H1 (cell line): ENCODE measurements at regions not wholly inside any gene's neighbourhood (a gene's known extent, or its start where the extent isn't known, plus 50 kb on each side); places are given as distances from the start of the nearest gene placed in this dataset.

Source experiments
- CTCF ChIA-PET: fragments of 300-600 bp; sonication (Branson Sonifier 250); formaldehyde crosslinking; loops from one replicate; lab custom pipeline; 2021; ENCODE audit not compliant: partially characterized antibody; lab: Charles Lee
- POLR2A ChIA-PET: fragments of 300-600 bp; sonication (Branson Sonifier 250); formaldehyde crosslinking; loops from one replicate; lab custom pipeline; 2021; ENCODE audit warnings: inconsistent platforms; ENCODE audit not compliant: partially characterized antibody; lab: Charles Lee
- DNase-seq, 2 experiments: peaks; one replicate each; pipeline versions ENCODE4 v3.0.0 to v3.0.0-alpha.2; 2010 to 2022; ENCODE audit warnings: low spot score in 2 of 2, low read depth in 1 of 2, mixed read lengths in 1 of 2
- FAIRE-seq: peaks from 2 replicates; lab custom pipeline; 2011; peaks lifted over from hg19 to GRCh38; lab: Jason Lieb, UNC
- H2AFZ ChIP-seq: 2 replicates; pipeline ENCODE4 v1.8.1; 2012; ENCODE audit warnings: low read length, inconsistent platforms
- H2AK5ac ChIP-seq: 2 replicates; pipeline ENCODE4 v1.6.1; 2013; ENCODE audit warnings: low read depth, low read length
- H2BK120ac ChIP-seq: replicated peaks from 2 replicates; pipeline ENCODE3; 2013; ENCODE audit warnings: low read depth, low read length, inconsistent platforms
- H2BK12ac ChIP-seq: 2 replicates; pipeline ENCODE4 v1.6.1; 2013; ENCODE audit warnings: low read depth, low read length
- H2BK15ac ChIP-seq: 2 replicates; pipeline ENCODE4 v1.6.1; 2013; ENCODE audit warnings: low read length
- H2BK20ac ChIP-seq: 2 replicates; pipeline ENCODE4 v1.6.1; 2013; ENCODE audit warnings: low read length
- H2BK5ac ChIP-seq: 2 replicates; pipeline ENCODE4 v1.6.1; 2013; ENCODE audit warnings: low read depth, low read length
- H3K14ac ChIP-seq: 2 replicates; pipeline ENCODE4 v1.6.1; 2013; ENCODE audit warnings: inconsistent platforms; ENCODE audit not compliant: insufficient read length
- H3K18ac ChIP-seq: 2 replicates; pipeline ENCODE4 v1.6.1; 2013; ENCODE audit warnings: low read length; ENCODE audit errors: extremely low read depth
- H3K23ac ChIP-seq: 2 replicates; pipeline ENCODE4 v1.6.1; 2013; ENCODE audit warnings: inconsistent platforms; ENCODE audit not compliant: insufficient read length
- H3K23me2 ChIP-seq: 2 replicates; pipeline ENCODE4 v1.6.1; 2013; ENCODE audit warnings: low read depth, low read length
- H3K27ac ChIP-seq: 2 replicates; pipeline ENCODE4 v1.6.1; 2011; ENCODE audit warnings: low read depth, low read length, inconsistent platforms
- H3K27me3 ChIP-seq, 4 experiments: replicated peaks in 1 of 4; 1 replicate in 1 of 4; 2 replicates in 3 of 4; pipeline versions ENCODE4 v1.6.1 to v1.8.1; 2011 to 2013; ENCODE audit warnings: low read length in 3 of 4, mild to moderate bottlenecking in 3 of 4, inconsistent platforms in 2 of 4, mixed read lengths in 2 of 4, moderate library complexity in 1 of 4; ENCODE audit not compliant: control insufficient read depth in 3 of 4, insufficient read depth in 3 of 4; ENCODE audit errors: extremely low read depth in 1 of 4
- H3K36me3 ChIP-seq, 4 experiments: 2 replicates each; pipeline versions ENCODE4 v1.6.1 to v1.8.1; 2011 to 2013; ENCODE audit warnings: mild to moderate bottlenecking in 4 of 4, low read length in 3 of 4, moderate library complexity in 2 of 4, control low read depth in 1 of 4, inconsistent platforms in 1 of 4; ENCODE audit not compliant: insufficient read depth in 4 of 4, control insufficient read depth in 2 of 4
- H3K4ac ChIP-seq: replicated peaks from 2 replicates; pipeline ENCODE3; 2013; ENCODE audit warnings: low read length, low read depth, mixed read lengths, inconsistent platforms; ENCODE audit not compliant: insufficient read length
- H3K4me1 ChIP-seq, 4 experiments: replicated peaks in 1 of 4; 1 replicate in 1 of 4; 2 replicates in 3 of 4; pipeline versions ENCODE4 v1.6.1 to v1.8.1; 2011 to 2013; ENCODE audit warnings: low read length in 3 of 4, inconsistent platforms in 2 of 4, mixed read lengths in 1 of 4; ENCODE audit not compliant: insufficient read depth in 4 of 4, control insufficient read depth in 3 of 4
- H3K4me2 ChIP-seq, 2 experiments: 2 replicates each; pipeline versions ENCODE4 v1.6.1 to v1.8.1; 2011 to 2013; ENCODE audit warnings: low read depth in 2 of 2, low read length in 2 of 2, control low read depth in 1 of 2, inconsistent platforms in 1 of 2, mild to moderate bottlenecking in 1 of 2; ENCODE audit not compliant: insufficient read depth in 1 of 2
- H3K4me3 ChIP-seq, 4 experiments: fragments of 200-600, 300-600 bp in 1 of 4; sonication (generic), shearing (Covaris generic), sonication (Bioruptor Twin) in 1 of 4; 2 replicates each; pipeline versions ENCODE4 v1.5.1 to v1.8.1; 2011 to 2016; ENCODE audit warnings: low read length in 4 of 4, low read depth in 3 of 4, control low read depth in 2 of 4, inconsistent platforms in 2 of 4, mild to moderate bottlenecking in 2 of 4, mixed read lengths in 1 of 4, moderate library complexity in 1 of 4; ENCODE audit not compliant: insufficient read depth in 2 of 4; ENCODE audit errors: extremely low read depth in 1 of 4
- H3K56ac ChIP-seq: replicated peaks from 2 replicates; pipeline ENCODE3; 2013; ENCODE audit warnings: low read depth, mild to moderate bottlenecking, mixed read lengths, low read length, inconsistent platforms; ENCODE audit not compliant: insufficient read length
- H3K79me1 ChIP-seq: 2 replicates; pipeline ENCODE4 v1.6.1; 2013; ENCODE audit warnings: low read depth, low read length, control low read depth
- H3K79me2 ChIP-seq, 2 experiments: 2 replicates each; pipeline versions ENCODE4 v1.6.1 to v1.8.1; 2012 to 2013; ENCODE audit warnings: low read length in 2 of 2, mild to moderate bottlenecking in 2 of 2, inconsistent platforms in 1 of 2; ENCODE audit not compliant: insufficient read depth in 2 of 2, control insufficient read depth in 1 of 2
- H3K9ac ChIP-seq, 4 experiments: replicated peaks in 1 of 4; 1 replicate in 1 of 4; 2 replicates in 3 of 4; pipeline versions ENCODE4 v1.6.1 to v1.8.1; 2011 to 2013; ENCODE audit warnings: low read depth in 3 of 4, low read length in 3 of 4, control low read depth in 2 of 4, mild to moderate bottlenecking in 2 of 4, moderate library complexity in 2 of 4, inconsistent platforms in 1 of 4; ENCODE audit errors: extremely low read depth in 1 of 4
- H3K9me3 ChIP-seq, 2 experiments: 2 replicates each; pipeline versions ENCODE4 v1.6.1 to v1.8.1; 2012 to 2013; ENCODE audit warnings: mild to moderate bottlenecking in 2 of 2, moderate library complexity in 2 of 2, control low read depth in 1 of 2, inconsistent platforms in 1 of 2, low read depth in 1 of 2, low read length in 1 of 2, mixed read lengths in 1 of 2; ENCODE audit not compliant: insufficient read depth in 2 of 2
- H4K20me1 ChIP-seq, 2 experiments: replicated peaks in 1 of 2; 2 replicates each; pipeline versions ENCODE3 to v1.8.1; 2011 to 2013; ENCODE audit warnings: inconsistent platforms in 2 of 2, low read length in 2 of 2, mild to moderate bottlenecking in 1 of 2; ENCODE audit not compliant: insufficient read depth in 2 of 2, control insufficient read depth in 1 of 2
- H4K5ac ChIP-seq: 2 replicates; pipeline ENCODE4 v1.6.1; 2013; ENCODE audit warnings: low read length, low read depth, mixed read lengths, inconsistent platforms; ENCODE audit not compliant: insufficient read length
- H4K8ac ChIP-seq: 2 replicates; pipeline ENCODE4 v1.8.0; 2013; ENCODE audit warnings: mild to moderate bottlenecking, moderate library complexity, low read length, inconsistent platforms; ENCODE audit not compliant: insufficient read depth; ENCODE audit errors: extremely low read depth
- H4K91ac ChIP-seq: replicated peaks from 2 replicates; pipeline ENCODE3; 2013; ENCODE audit warnings: low read length, mixed read lengths, inconsistent platforms; ENCODE audit not compliant: insufficient read length
- RAD21 ChIP-seq, 2 experiments: IDR thresholded peaks in 1 of 2; conservative IDR thresholded peaks in 1 of 2; 2 replicates each; pipeline ENCODE4 v1.6.1; 2011; ENCODE audit warnings: low read depth in 2 of 2, low read length in 2 of 2, improper control_type of control experiment in 1 of 2, inconsistent platforms in 1 of 2, mild to moderate bottlenecking in 1 of 2, moderate library complexity in 1 of 2
- SP4 ChIP-seq: IDR thresholded peaks from 2 replicates; pipeline ENCODE4 v1.6.1; 2012; ENCODE audit warnings: low read length, inconsistent platforms
- WGBS, 2 experiments: shearing (Covaris generic) in 1 of 2; methylation state at CpG; one replicate each; pipeline versions ENCODE4 v1.1.6 to v1.1.7; 2013 to 2015; ENCODE audit warnings: low lambda C conversion rate in 2 of 2, mixed read lengths in 2 of 2, inconsistent platforms in 1 of 2, low coverage in 1 of 2, missing lambda C conversion rate in 1 of 2; ENCODE audit not compliant: insufficient replicate concordance in 2 of 2, insufficient coverage in 1 of 2, insufficient read length in 1 of 2; ENCODE audit errors: extremely low coverage in 1 of 2, missing lambda C conversion rate in 1 of 2; 5-methylcytosine and 5-hydroxymethylcytosine counted together

DNA sequence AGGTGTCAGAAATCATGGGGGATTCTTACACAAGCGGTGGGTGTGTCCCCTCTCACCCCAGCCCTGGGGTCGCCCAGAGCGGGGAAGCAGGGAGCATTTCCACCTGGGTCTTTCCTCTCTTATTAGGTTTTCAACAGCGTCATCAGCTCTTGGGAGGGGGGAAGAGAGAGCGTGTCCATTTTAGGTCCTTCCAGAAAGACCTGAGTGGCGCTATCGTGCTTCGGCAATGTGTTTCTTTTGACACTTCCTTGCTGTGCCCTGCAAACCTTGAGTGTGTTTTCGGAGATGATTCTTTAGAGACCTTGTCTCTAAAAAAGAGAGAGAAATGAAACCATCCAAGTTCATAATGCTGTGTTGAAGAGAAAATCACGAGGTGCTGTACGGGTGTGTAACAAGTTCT, 86.9 kb upstream of the PITRM1 start:
- DNase-seq: no peak
- no peak overlapping the region for H4K91ac ChIP-seq
- no peak overlapping the region for H4K5ac ChIP-seq
- H3K56ac ChIP-seq: no peak overlapping the region
- no peak overlapping the region for H2BK5ac ChIP-seq
- FAIRE-seq: no peak
- H2AFZ ChIP-seq: no peak overlapping the region
- ChIA-PET POLR2A (no interaction called here), CTCF (interaction anchor here (0.6 to 2.1 kb wide), 5 partner anchors 14 to 269 kb away, joined by 3 to 8 read pairs (median 3); no protein-coding TSS in a partner anchor)
- H4K20me1 ChIP-seq: no peaks in the 10 kb centered on the region
- H3K4me2 ChIP-seq: no peak overlapping the region
- no peak overlapping the region for H2BK15ac ChIP-seq
- no peaks in the 10 kb centered on the region for H3K79me1 ChIP-seq
- H2BK120ac ChIP-seq: no peak overlapping the region
- TF ChIP-seq SP4: no peak
- TF ChIP-seq RAD21 (IDR thresholded peaks at IDR 0.05 in 1 of 2, conservative IDR thresholded peaks at IDR 0.05 in 1 of 2; ENCODE audit: low read depth in 2 of 2, low read length in 2 of 2): peak in 1 of 2 experiments; percentile 19; a peak in 1 of 4 replicates
- H2BK12ac ChIP-seq: 0 out of 2 replicates have a peak overlapping the region, but pooled peaks have one; percentile 68
- H3K9ac ChIP-seq: no peak overlapping the region
- H4K8ac ChIP-seq: no peak overlapping the region
- no peak overlapping the region for H2BK20ac ChIP-seq
- WGBS, 2 experiments: 95% methylated on average over 9 of the region's 11 CpGs; no CpG with 5 or more reads in 1 of the 2 experiments
- peaks cover 0 to 5% (median 3%) of the 10 kb centered on the region in 4 experiments; a peak in 3 of 7 replicates for H3K4me1 ChIP-seq
- H3K18ac ChIP-seq: no peak overlapping the region
- H2AK5ac ChIP-seq: no peak overlapping the region
- H3K36me3 ChIP-seq: no peaks in the 10 kb centered on the region
- no peak overlapping the region for H3K23ac ChIP-seq
- H3K14ac ChIP-seq: no peak overlapping the region
- H3K27me3 ChIP-seq: no peaks in the 10 kb centered on the region
- no peak overlapping the region for H3K27ac ChIP-seq
- H3K4ac ChIP-seq: no peak overlapping the region
- H3K23me2 ChIP-seq: no peaks in the 10 kb centered on the region
- no peaks in the 10 kb centered on the region for H3K79me2 ChIP-seq
- no peaks in the 10 kb centered on the region for H3K9me3 ChIP-seq
- H3K4me3 ChIP-seq: no peak overlapping the region
